SK-N-SH treated with all-trans-retinoic acid at 6 μM for 48 hours (cell line): ENCODE measurements at regions not wholly inside any gene's neighbourhood (a gene's known extent, or its start where the extent isn't known, plus 50 kb on each side); places are given as distances from the start of the nearest gene placed in this dataset.

Source experiments
- CREB5 ChIP-seq: fragments of 250-450 bp; sonication (Bioruptor Pico); IDR thresholded peaks from 2 replicates; pipeline ENCODE4 v1.5.1; 2020; ENCODE audit warnings: low read depth, mild to moderate bottlenecking, moderate library complexity
- ZNF8 ChIP-seq: fragments of 450-650 bp; formaldehyde crosslinking; IDR thresholded peaks from 2 replicates; pipeline ENCODE4 v1.5.0; 2020; ENCODE audit warnings: mild to moderate bottlenecking, moderate library complexity
- TF ChIP-seq, protein P1 (sequence below): fragments of 250-450 bp; sonication (Bioruptor Pico); IDR thresholded peaks from 2 replicates; pipeline ENCODE4 v1.8.0; 2020; ENCODE audit warnings: mild to moderate bottlenecking, moderate library complexity, borderline replicate concordance

DNA sequence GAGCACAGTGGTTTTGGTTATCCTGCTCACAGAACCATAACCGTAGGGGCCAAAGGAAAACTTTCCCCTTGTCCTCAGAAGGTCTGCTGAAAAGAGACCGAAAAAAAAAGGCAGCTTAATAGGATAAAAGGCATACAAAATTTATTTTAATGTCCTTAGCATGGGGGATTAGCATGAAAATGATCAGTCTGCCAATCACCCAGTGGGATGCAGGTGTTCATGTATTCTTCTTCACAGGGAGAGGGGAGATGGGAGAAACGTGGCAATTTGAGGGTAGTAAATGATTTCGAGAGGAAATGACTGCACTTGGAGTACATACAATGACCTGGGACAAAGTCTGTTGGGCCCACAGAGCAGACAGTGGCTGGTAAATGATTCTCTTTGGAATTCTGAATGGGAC lies 194.0 kb downstream of the AJAP1 start:
- TF ChIP-seq, protein P1, sequence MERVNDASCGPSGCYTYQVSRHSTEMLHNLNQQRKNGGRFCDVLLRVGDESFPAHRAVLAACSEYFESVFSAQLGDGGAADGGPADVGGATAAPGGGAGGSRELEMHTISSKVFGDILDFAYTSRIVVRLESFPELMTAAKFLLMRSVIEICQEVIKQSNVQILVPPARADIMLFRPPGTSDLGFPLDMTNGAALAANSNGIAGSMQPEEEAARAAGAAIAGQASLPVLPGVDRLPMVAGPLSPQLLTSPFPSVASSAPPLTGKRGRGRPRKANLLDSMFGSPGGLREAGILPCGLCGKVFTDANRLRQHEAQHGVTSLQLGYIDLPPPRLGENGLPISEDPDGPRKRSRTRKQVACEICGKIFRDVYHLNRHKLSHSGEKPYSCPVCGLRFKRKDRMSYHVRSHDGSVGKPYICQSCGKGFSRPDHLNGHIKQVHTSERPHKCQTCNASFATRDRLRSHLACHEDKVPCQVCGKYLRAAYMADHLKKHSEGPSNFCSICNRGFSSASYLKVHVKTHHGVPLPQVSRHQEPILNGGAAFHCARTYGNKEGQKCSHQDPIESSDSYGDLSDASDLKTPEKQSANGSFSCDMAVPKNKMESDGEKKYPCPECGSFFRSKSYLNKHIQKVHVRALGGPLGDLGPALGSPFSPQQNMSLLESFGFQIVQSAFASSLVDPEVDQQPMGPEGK (CRISPR knock-in tag) = no peak
- TF ChIP-seq CREB5 (CRISPR knock-in tag) = no peak
- no peak for TF ChIP-seq ZNF8 (CRISPR knock-in tag)
